H1 (cell line): ENCODE measurements at regions not wholly inside any gene's neighbourhood (a gene's known extent, or its start where the extent isn't known, plus 50 kb on each side); places are given as distances from the start of the nearest gene placed in this dataset.

ENCODE experiments used
- CTCF ChIA-PET: fragments of 300-600 bp; sonication (Branson Sonifier 250); formaldehyde crosslinking; loops from one replicate; lab custom pipeline; 2021; ENCODE audit not compliant: partially characterized antibody; lab: Charles Lee
- POLR2A ChIA-PET: fragments of 300-600 bp; sonication (Branson Sonifier 250); formaldehyde crosslinking; loops from one replicate; lab custom pipeline; 2021; ENCODE audit warnings: inconsistent platforms; ENCODE audit not compliant: partially characterized antibody; lab: Charles Lee
- DNase-seq, 2 experiments: peaks; one replicate each; pipeline versions ENCODE4 v3.0.0 to v3.0.0-alpha.2; 2010 to 2022; ENCODE audit warnings: low spot score in 2 of 2, low read depth in 1 of 2, mixed read lengths in 1 of 2
- FAIRE-seq: peaks from 2 replicates; lab custom pipeline; 2011; peaks lifted over from hg19 to GRCh38; lab: Jason Lieb, UNC
- H2AFZ ChIP-seq: 2 replicates; pipeline ENCODE4 v1.8.1; 2012; ENCODE audit warnings: low read length, inconsistent platforms
- H2AK5ac ChIP-seq: 2 replicates; pipeline ENCODE4 v1.6.1; 2013; ENCODE audit warnings: low read depth, low read length
- H2BK120ac ChIP-seq: replicated peaks from 2 replicates; pipeline ENCODE3; 2013; ENCODE audit warnings: low read depth, low read length, inconsistent platforms
- H2BK12ac ChIP-seq: 2 replicates; pipeline ENCODE4 v1.6.1; 2013; ENCODE audit warnings: low read depth, low read length
- H2BK15ac ChIP-seq: 2 replicates; pipeline ENCODE4 v1.6.1; 2013; ENCODE audit warnings: low read length
- H2BK20ac ChIP-seq: 2 replicates; pipeline ENCODE4 v1.6.1; 2013; ENCODE audit warnings: low read length
- H2BK5ac ChIP-seq: 2 replicates; pipeline ENCODE4 v1.6.1; 2013; ENCODE audit warnings: low read depth, low read length
- H3K14ac ChIP-seq: 2 replicates; pipeline ENCODE4 v1.6.1; 2013; ENCODE audit warnings: inconsistent platforms; ENCODE audit not compliant: insufficient read length
- H3K18ac ChIP-seq: 2 replicates; pipeline ENCODE4 v1.6.1; 2013; ENCODE audit warnings: low read length; ENCODE audit errors: extremely low read depth
- H3K23ac ChIP-seq: 2 replicates; pipeline ENCODE4 v1.6.1; 2013; ENCODE audit warnings: inconsistent platforms; ENCODE audit not compliant: insufficient read length
- H3K23me2 ChIP-seq: 2 replicates; pipeline ENCODE4 v1.6.1; 2013; ENCODE audit warnings: low read depth, low read length
- H3K27ac ChIP-seq: 2 replicates; pipeline ENCODE4 v1.6.1; 2011; ENCODE audit warnings: low read depth, low read length, inconsistent platforms
- H3K27me3 ChIP-seq, 4 experiments: replicated peaks in 1 of 4; 1 replicate in 1 of 4; 2 replicates in 3 of 4; pipeline versions ENCODE4 v1.6.1 to v1.8.1; 2011 to 2013; ENCODE audit warnings: low read length in 3 of 4, mild to moderate bottlenecking in 3 of 4, inconsistent platforms in 2 of 4, mixed read lengths in 2 of 4, moderate library complexity in 1 of 4; ENCODE audit not compliant: control insufficient read depth in 3 of 4, insufficient read depth in 3 of 4; ENCODE audit errors: extremely low read depth in 1 of 4
- H3K36me3 ChIP-seq, 4 experiments: 2 replicates each; pipeline versions ENCODE4 v1.6.1 to v1.8.1; 2011 to 2013; ENCODE audit warnings: mild to moderate bottlenecking in 4 of 4, low read length in 3 of 4, moderate library complexity in 2 of 4, control low read depth in 1 of 4, inconsistent platforms in 1 of 4; ENCODE audit not compliant: insufficient read depth in 4 of 4, control insufficient read depth in 2 of 4
- H3K4ac ChIP-seq: replicated peaks from 2 replicates; pipeline ENCODE3; 2013; ENCODE audit warnings: low read length, low read depth, mixed read lengths, inconsistent platforms; ENCODE audit not compliant: insufficient read length
- H3K4me1 ChIP-seq, 4 experiments: replicated peaks in 1 of 4; 1 replicate in 1 of 4; 2 replicates in 3 of 4; pipeline versions ENCODE4 v1.6.1 to v1.8.1; 2011 to 2013; ENCODE audit warnings: low read length in 3 of 4, inconsistent platforms in 2 of 4, mixed read lengths in 1 of 4; ENCODE audit not compliant: insufficient read depth in 4 of 4, control insufficient read depth in 3 of 4
- H3K4me2 ChIP-seq, 2 experiments: 2 replicates each; pipeline versions ENCODE4 v1.6.1 to v1.8.1; 2011 to 2013; ENCODE audit warnings: low read depth in 2 of 2, low read length in 2 of 2, control low read depth in 1 of 2, inconsistent platforms in 1 of 2, mild to moderate bottlenecking in 1 of 2; ENCODE audit not compliant: insufficient read depth in 1 of 2
- H3K4me3 ChIP-seq, 4 experiments: fragments of 200-600, 300-600 bp in 1 of 4; sonication (generic), shearing (Covaris generic), sonication (Bioruptor Twin) in 1 of 4; 2 replicates each; pipeline versions ENCODE4 v1.5.1 to v1.8.1; 2011 to 2016; ENCODE audit warnings: low read length in 4 of 4, low read depth in 3 of 4, control low read depth in 2 of 4, inconsistent platforms in 2 of 4, mild to moderate bottlenecking in 2 of 4, mixed read lengths in 1 of 4, moderate library complexity in 1 of 4; ENCODE audit not compliant: insufficient read depth in 2 of 4; ENCODE audit errors: extremely low read depth in 1 of 4
- H3K56ac ChIP-seq: replicated peaks from 2 replicates; pipeline ENCODE3; 2013; ENCODE audit warnings: low read depth, mild to moderate bottlenecking, mixed read lengths, low read length, inconsistent platforms; ENCODE audit not compliant: insufficient read length
- H3K79me1 ChIP-seq: 2 replicates; pipeline ENCODE4 v1.6.1; 2013; ENCODE audit warnings: low read depth, low read length, control low read depth
- H3K79me2 ChIP-seq, 2 experiments: 2 replicates each; pipeline versions ENCODE4 v1.6.1 to v1.8.1; 2012 to 2013; ENCODE audit warnings: low read length in 2 of 2, mild to moderate bottlenecking in 2 of 2, inconsistent platforms in 1 of 2; ENCODE audit not compliant: insufficient read depth in 2 of 2, control insufficient read depth in 1 of 2
- H3K9ac ChIP-seq, 4 experiments: replicated peaks in 1 of 4; 1 replicate in 1 of 4; 2 replicates in 3 of 4; pipeline versions ENCODE4 v1.6.1 to v1.8.1; 2011 to 2013; ENCODE audit warnings: low read depth in 3 of 4, low read length in 3 of 4, control low read depth in 2 of 4, mild to moderate bottlenecking in 2 of 4, moderate library complexity in 2 of 4, inconsistent platforms in 1 of 4; ENCODE audit errors: extremely low read depth in 1 of 4
- H3K9me3 ChIP-seq, 2 experiments: 2 replicates each; pipeline versions ENCODE4 v1.6.1 to v1.8.1; 2012 to 2013; ENCODE audit warnings: mild to moderate bottlenecking in 2 of 2, moderate library complexity in 2 of 2, control low read depth in 1 of 2, inconsistent platforms in 1 of 2, low read depth in 1 of 2, low read length in 1 of 2, mixed read lengths in 1 of 2; ENCODE audit not compliant: insufficient read depth in 2 of 2
- H4K20me1 ChIP-seq, 2 experiments: replicated peaks in 1 of 2; 2 replicates each; pipeline versions ENCODE3 to v1.8.1; 2011 to 2013; ENCODE audit warnings: inconsistent platforms in 2 of 2, low read length in 2 of 2, mild to moderate bottlenecking in 1 of 2; ENCODE audit not compliant: insufficient read depth in 2 of 2, control insufficient read depth in 1 of 2
- H4K5ac ChIP-seq: 2 replicates; pipeline ENCODE4 v1.6.1; 2013; ENCODE audit warnings: low read length, low read depth, mixed read lengths, inconsistent platforms; ENCODE audit not compliant: insufficient read length
- H4K8ac ChIP-seq: 2 replicates; pipeline ENCODE4 v1.8.0; 2013; ENCODE audit warnings: mild to moderate bottlenecking, moderate library complexity, low read length, inconsistent platforms; ENCODE audit not compliant: insufficient read depth; ENCODE audit errors: extremely low read depth
- H4K91ac ChIP-seq: replicated peaks from 2 replicates; pipeline ENCODE3; 2013; ENCODE audit warnings: low read length, mixed read lengths, inconsistent platforms; ENCODE audit not compliant: insufficient read length
- HDAC6 ChIP-seq: IDR thresholded peaks from one replicate; pipeline ENCODE4 v1.7.1; 2012; ENCODE audit warnings: low read depth, mild to moderate bottlenecking, inconsistent platforms, low read length, moderate library complexity
- JUND ChIP-seq: IDR thresholded peaks from 2 replicates; pipeline ENCODE4 v1.6.1; 2011; ENCODE audit warnings: mild to moderate bottlenecking, improper control_type of control experiment, low read length
- RFX5 ChIP-seq: IDR thresholded peaks from 2 replicates; pipeline ENCODE4 v1.6.1; 2011; ENCODE audit warnings: low read depth, low read length, improper control_type of control experiment, borderline replicate concordance
- SIRT6 ChIP-seq: IDR thresholded peaks from one replicate; pipeline ENCODE4 v1.7.1; 2012; ENCODE audit warnings: low read length, inconsistent platforms
- YY1 ChIP-seq: IDR thresholded peaks from 2 replicates; pipeline ENCODE4 v1.6.1; 2011; ENCODE audit warnings: low read depth, mild to moderate bottlenecking, low read length
- WGBS, 2 experiments: shearing (Covaris generic) in 1 of 2; methylation state at CpG; one replicate each; pipeline versions ENCODE4 v1.1.6 to v1.1.7; 2013 to 2015; ENCODE audit warnings: low lambda C conversion rate in 2 of 2, mixed read lengths in 2 of 2, inconsistent platforms in 1 of 2, low coverage in 1 of 2, missing lambda C conversion rate in 1 of 2; ENCODE audit not compliant: insufficient replicate concordance in 2 of 2, insufficient coverage in 1 of 2, insufficient read length in 1 of 2; ENCODE audit errors: extremely low coverage in 1 of 2, missing lambda C conversion rate in 1 of 2; 5-methylcytosine and 5-hydroxymethylcytosine counted together
- TF ChIP-seq, protein P1 (sequence below), 3 experiments: IDR thresholded peaks; 1 replicate in 2 of 3; 2 replicates in 1 of 3; pipeline versions ENCODE4 v1.5.1 to v1.6.1; 2011; ENCODE audit warnings: low read length in 3 of 3, mild to moderate bottlenecking in 3 of 3, inconsistent platforms in 2 of 3, low read depth in 1 of 3, moderate library complexity in 1 of 3; ENCODE audit not compliant: insufficient read depth in 1 of 3; ENCODE audit errors: control extremely low read depth in 1 of 3

DNA sequence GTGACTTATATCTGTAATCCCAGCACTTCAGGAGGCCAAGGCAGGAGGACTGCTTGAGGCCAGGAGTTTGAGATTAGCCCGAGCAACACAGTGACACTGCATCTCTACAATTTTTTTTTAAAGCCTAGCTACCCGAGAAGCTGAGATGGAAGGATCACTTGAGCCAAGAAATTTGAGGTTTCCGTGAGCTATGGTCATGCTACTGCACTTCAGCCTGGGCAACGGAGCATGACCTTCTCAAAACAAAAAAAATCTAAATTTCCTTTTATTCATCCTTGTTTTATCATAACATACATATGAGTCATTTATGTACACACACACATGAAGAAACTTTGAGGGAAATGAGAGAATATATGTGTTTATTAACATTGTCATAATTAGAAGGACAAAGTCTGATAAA, 277.5 kb upstream of the MAGI2 start:
- TF ChIP-seq RFX5 (no peak), JUND (no peak), SIRT6 (no peak), YY1 (no peak), HDAC6 (no peak)
- TF ChIP-seq, protein P1, sequence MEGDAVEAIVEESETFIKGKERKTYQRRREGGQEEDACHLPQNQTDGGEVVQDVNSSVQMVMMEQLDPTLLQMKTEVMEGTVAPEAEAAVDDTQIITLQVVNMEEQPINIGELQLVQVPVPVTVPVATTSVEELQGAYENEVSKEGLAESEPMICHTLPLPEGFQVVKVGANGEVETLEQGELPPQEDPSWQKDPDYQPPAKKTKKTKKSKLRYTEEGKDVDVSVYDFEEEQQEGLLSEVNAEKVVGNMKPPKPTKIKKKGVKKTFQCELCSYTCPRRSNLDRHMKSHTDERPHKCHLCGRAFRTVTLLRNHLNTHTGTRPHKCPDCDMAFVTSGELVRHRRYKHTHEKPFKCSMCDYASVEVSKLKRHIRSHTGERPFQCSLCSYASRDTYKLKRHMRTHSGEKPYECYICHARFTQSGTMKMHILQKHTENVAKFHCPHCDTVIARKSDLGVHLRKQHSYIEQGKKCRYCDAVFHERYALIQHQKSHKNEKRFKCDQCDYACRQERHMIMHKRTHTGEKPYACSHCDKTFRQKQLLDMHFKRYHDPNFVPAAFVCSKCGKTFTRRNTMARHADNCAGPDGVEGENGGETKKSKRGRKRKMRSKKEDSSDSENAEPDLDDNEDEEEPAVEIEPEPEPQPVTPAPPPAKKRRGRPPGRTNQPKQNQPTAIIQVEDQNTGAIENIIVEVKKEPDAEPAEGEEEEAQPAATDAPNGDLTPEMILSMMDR (IDR thresholded peaks at IDR 0.05; ENCODE audit: control extremely low read depth in 1 of 3, insufficient read depth in 1 of 3, low read depth in 1 of 3, low read length in 3 of 3): no peak
- WGBS, 2 experiments: 97% methylated on average over 4 of the region's 4 CpGs; no CpG with 5 or more reads in 1 of the 2 experiments
- Histone ChIP-seq H3K23me2 (no peaks in the 10 kb centered on the region), H2BK20ac (no peak overlapping the region), H3K79me1 (no peaks in the 10 kb centered on the region), H3K4ac (no peak overlapping the region), H4K20me1 (no peaks in the 10 kb centered on the region), H3K27me3 (no peaks in the 10 kb centered on the region), H4K8ac (no peak overlapping the region), H2AK5ac (no peak overlapping the region), H3K18ac (no peak overlapping the region), H4K91ac (no peak overlapping the region), H3K56ac (no peak overlapping the region), H3K23ac (no peak overlapping the region), H3K36me3 (no peaks in the 10 kb centered on the region), H2BK12ac (no peak overlapping the region), H3K4me3 (no peak overlapping the region), H3K9ac (no peak overlapping the region), H3K14ac (no peak overlapping the region), H2AFZ (no peak overlapping the region), H3K79me2 (no peaks in the 10 kb centered on the region), H2BK5ac (no peak overlapping the region), H3K27ac (no peak overlapping the region), H4K5ac (no peak overlapping the region), H3K4me1 (no peaks in the 10 kb centered on the region), H2BK15ac (no peak overlapping the region), H3K9me3 (no peaks in the 10 kb centered on the region), H2BK120ac (no peak overlapping the region), H3K4me2 (no peak overlapping the region)
- ChIA-PET CTCF (no interaction called here), POLR2A (no interaction called here)
- no peak for FAIRE-seq
- no peak for DNase-seq
